ENCODE measurements at regions not wholly inside any gene's neighbourhood (a gene's known extent, or its start where the extent isn't known, plus 50 kb on each side); places are given as distances from the start of the nearest gene placed in this dataset.

- ChIA-PET POLR2A (no interaction called here), CTCF (ENCODE audit: low intra/inter-chr PET ratio, low total read pairs) (no interaction called here)
- Histone ChIP-seq H3K36me3 (replicated peaks in 1 of 2; ENCODE audit: control insufficient read depth in 1 of 2, insufficient read depth in 2 of 2, low read length in 2 of 2) (no peaks in the 10 kb centered on the region), H3K4me3 (replicated peaks in 1 of 3; ENCODE audit: insufficient read depth in 1 of 3, low read depth in 2 of 3, low read length in 3 of 3) (no peak overlapping the region), H2AFZ (ENCODE audit: low read length) (no peak overlapping the region), H3K4me2 (ENCODE audit: low read depth, low read length) (no peak overlapping the region), H3K9ac (ENCODE audit: insufficient read depth, low read depth, low read length) (no peak overlapping the region), H3K79me2 (ENCODE audit: insufficient read depth, low read length) (no peaks in the 10 kb centered on the region), H3K27me3 (ENCODE audit: control insufficient read depth in 1 of 2, insufficient read depth in 2 of 2, low read length in 2 of 2) (no peaks in the 10 kb centered on the region), H3K4me1 (ENCODE audit: insufficient read depth, low read length) (no peaks in the 10 kb centered on the region), H3K9me3 (ENCODE audit: low read length) (no peaks in the 10 kb centered on the region), H3K27ac (ENCODE audit: extremely low read length, insufficient read depth, low read length) (no peak overlapping the region), H4K20me1 (ENCODE audit: insufficient read depth, low read length) (no peaks in the 10 kb centered on the region)
- 98% methylated on average over 2 of the region's 2 CpGs for WGBS (ENCODE audit: low lambda C conversion rate)
- DNase-seq (ENCODE audit: low spot score) (no peak), ATAC-seq (no peak), FAIRE-seq (no peak)
- TF ChIP-seq KMT2B (CRISPR knock-in tag; IDR thresholded peaks at IDR 0.05): no peak
- no peak for TF ChIP-seq ZNF367 (CRISPR knock-in tag; IDR thresholded peaks at IDR 0.05; ENCODE audit: borderline replicate concordance)
- no peak for TF ChIP-seq ZFP41 (CRISPR knock-in tag; IDR thresholded peaks at IDR 0.05; ENCODE audit: borderline replicate concordance)
- TF ChIP-seq NFYC (CRISPR knock-in tag; IDR thresholded peaks at IDR 0.05): no peak
- TF ChIP-seq RAD21 (CRISPR knock-in tag; IDR thresholded peaks at IDR 0.05): no peak
- TF ChIP-seq MLX (CRISPR knock-in tag; IDR thresholded peaks at IDR 0.05): no peak
- in situ Hi-C loops (cut with HindIII; ENCODE audit: extremely low pct_ligation_motif_present, low pct_unique_long_range_greater_than_20kb) (no loop called here), intact Hi-C loops (cut with micrococcal nuclease; ENCODE audit: unreplicated experiment) (no loop called here)
- no TSS peak for BruUV-seq (replicated peaks)
Measured at GRCh38 chr6:120303527-120303926, 954.0 kb upstream of the MAN1A1 start.

- DNase-seq (ENCODE audit: low spot score): no peak
- H3K9ac ChIP-seq (ENCODE audit: insufficient read depth, low read depth, low read length): no peak overlapping the region
- no peak overlapping the region for H3K27ac ChIP-seq (ENCODE audit: extremely low read length, insufficient read depth, low read length)
- intact Hi-C loops (cut with micrococcal nuclease; ENCODE audit: unreplicated experiment): no loop called here
- no peak overlapping the region for H3K4me3 ChIP-seq (replicated peaks in 1 of 3; ENCODE audit: insufficient read depth in 1 of 3, low read depth in 2 of 3, low read length in 3 of 3)
- no peaks in the 10 kb centered on the region for H3K4me1 ChIP-seq (ENCODE audit: insufficient read depth, low read length)
- no peak for ATAC-seq
- no TSS peak for BruUV-seq (replicated peaks)
- H3K4me2 ChIP-seq (ENCODE audit: low read depth, low read length): no peak overlapping the region
- no peak overlapping the region for H2AFZ ChIP-seq (ENCODE audit: low read length)
- in situ Hi-C loops (cut with HindIII; ENCODE audit: extremely low pct_ligation_motif_present, low pct_unique_long_range_greater_than_20kb): no loop called here
- no peaks in the 10 kb centered on the region for H3K27me3 ChIP-seq (ENCODE audit: control insufficient read depth in 1 of 2, insufficient read depth in 2 of 2, low read length in 2 of 2)
- no peak for FAIRE-seq
- no peak for TF ChIP-seq FOXC1 (CRISPR knock-in tag; IDR thresholded peaks at IDR 0.05; ENCODE audit: borderline replicate concordance)
- ChIA-PET CTCF (ENCODE audit: low intra/inter-chr PET ratio, low total read pairs) (no interaction called here), POLR2A (no interaction called here)
- no peaks in the 10 kb centered on the region for H3K36me3 ChIP-seq (replicated peaks in 1 of 2; ENCODE audit: control insufficient read depth in 1 of 2, insufficient read depth in 2 of 2, low read length in 2 of 2)
- WGBS (ENCODE audit: low lambda C conversion rate): 94% methylated on average over 2 of the region's 2 CpGs
- no peaks in the 10 kb centered on the region for H3K9me3 ChIP-seq (ENCODE audit: low read length)
- H4K20me1 ChIP-seq (ENCODE audit: insufficient read depth, low read length): no peaks in the 10 kb centered on the region
- no peaks in the 10 kb centered on the region for H3K79me2 ChIP-seq (ENCODE audit: insufficient read depth, low read length)
Measured at GRCh38 chr6:120302041-120302440, 952.5 kb upstream of the MAN1A1 start.
